ENCODE measurements at regions not wholly inside any gene's neighbourhood (a gene's known extent, or its start where the extent isn't known, plus 50 kb on each side); places are given as distances from the start of the nearest gene placed in this dataset.

GRCh38 chr10:42943025-42943818 is 133.6 kb upstream of the RET start:
- peaks cover 0 to 20% of the 10 kb centered on the region in 2 donors for H3K27me3 Mint-ChIP-seq
- H3K27me3 ChIP-seq (replicated peaks in 1 of 2; ENCODE audit: control insufficient read depth in 2 of 2, extremely low read depth in 1 of 2, insufficient read depth in 2 of 2, low read length in 1 of 2), result peaks cover 0 to 26% of the 10 kb centered on the region in 2 experiments
- no peak overlapping the region for H3K27ac ChIP-seq (ENCODE audit: low read length)
- ChIA-PET CTCF (no interaction called here), POLR2A (no interaction called here)
- no peaks in the 10 kb centered on the region for H3K36me3 Mint-ChIP-seq
- no peaks in the 10 kb centered on the region for H3K4me1 ChIP-seq (ENCODE audit: control insufficient read depth in 1 of 2, extremely low read depth in 1 of 2, insufficient read depth in 2 of 2, low read length in 2 of 2)
- H3K9me3 ChIP-seq, result peaks cover 2% of the 10 kb centered on the region
- H3K4me3 ChIP-seq (ENCODE audit: control insufficient read depth in 1 of 2, extremely low read depth in 1 of 2, low read length in 1 of 2), result no peak overlapping the region
- H3K4me1 Mint-ChIP-seq, result no peaks in the 10 kb centered on the region
- 83% methylated on average over 8 of the region's 9 CpGs for WGBS (ENCODE audit: insufficient coverage)
- DNase-seq, result no peak
- no peaks in the 10 kb centered on the region for H3K36me3 ChIP-seq (ENCODE audit: control insufficient read depth in 2 of 2, extremely low read depth in 1 of 2, insufficient read depth in 1 of 2, low read length in 1 of 2)
- no peak overlapping the region for H3K27ac Mint-ChIP-seq
- H3K9me3 Mint-ChIP-seq, result no peaks in the 10 kb centered on the region
- ATAC-seq (replicated peaks in 1 of 4), result no peak
- H3K4me3 Mint-ChIP-seq, result no peak overlapping the region

DNA sequence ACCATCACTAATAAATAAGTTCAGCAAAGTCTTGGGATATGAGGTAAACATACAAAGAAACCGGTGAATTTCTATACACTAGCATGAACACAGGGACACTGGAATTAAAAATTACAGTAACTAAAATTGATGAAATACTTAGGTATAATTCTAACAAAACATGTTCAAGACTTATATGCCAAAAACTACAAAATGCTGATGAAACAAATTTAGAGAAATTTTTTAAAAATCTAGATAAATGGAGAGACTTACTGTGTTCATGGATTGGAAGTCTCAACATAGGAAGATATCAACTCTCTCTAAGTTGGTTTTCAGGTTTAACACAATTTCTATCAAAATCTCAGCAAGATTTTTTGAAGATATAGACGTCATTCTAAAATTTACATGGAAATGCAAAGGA is 128.8 kb upstream of the RET start:
- ATAC-seq (replicated peaks in 1 of 4) (no peak), DNase-seq (no peak)
- no peak overlapping the region for H3K4me3 ChIP-seq (ENCODE audit: control insufficient read depth in 1 of 2, extremely low read depth in 1 of 2, low read length in 1 of 2)
- H3K9me3 ChIP-seq, result peaks cover 2% of the 10 kb centered on the region
- H3K4me1 Mint-ChIP-seq, result no peaks in the 10 kb centered on the region
- no peak overlapping the region for H3K4me3 Mint-ChIP-seq
- no peak overlapping the region for H3K27ac ChIP-seq (ENCODE audit: low read length)
- ChIA-PET CTCF (no interaction called here), POLR2A (no interaction called here)
- WGBS (ENCODE audit: insufficient coverage), result no CpG with 5 or more reads among the region's 2 CpGs
- H3K4me1 ChIP-seq (ENCODE audit: control insufficient read depth in 1 of 2, extremely low read depth in 1 of 2, insufficient read depth in 2 of 2, low read length in 2 of 2), result no peaks in the 10 kb centered on the region
- H3K27ac Mint-ChIP-seq, result no peak overlapping the region
- H3K27me3 Mint-ChIP-seq, result peaks cover 5 to 15% of the 10 kb centered on the region in 2 donors
- H3K27me3 ChIP-seq (replicated peaks in 1 of 2; ENCODE audit: control insufficient read depth in 2 of 2, extremely low read depth in 1 of 2, insufficient read depth in 2 of 2, low read length in 1 of 2), result peaks cover 0 to 22% of the 10 kb centered on the region in 2 experiments
- H3K9me3 Mint-ChIP-seq, result no peaks in the 10 kb centered on the region
- no peaks in the 10 kb centered on the region for H3K36me3 ChIP-seq (ENCODE audit: control insufficient read depth in 2 of 2, extremely low read depth in 1 of 2, insufficient read depth in 1 of 2, low read length in 1 of 2)
- no peaks in the 10 kb centered on the region for H3K36me3 Mint-ChIP-seq

DNA sequence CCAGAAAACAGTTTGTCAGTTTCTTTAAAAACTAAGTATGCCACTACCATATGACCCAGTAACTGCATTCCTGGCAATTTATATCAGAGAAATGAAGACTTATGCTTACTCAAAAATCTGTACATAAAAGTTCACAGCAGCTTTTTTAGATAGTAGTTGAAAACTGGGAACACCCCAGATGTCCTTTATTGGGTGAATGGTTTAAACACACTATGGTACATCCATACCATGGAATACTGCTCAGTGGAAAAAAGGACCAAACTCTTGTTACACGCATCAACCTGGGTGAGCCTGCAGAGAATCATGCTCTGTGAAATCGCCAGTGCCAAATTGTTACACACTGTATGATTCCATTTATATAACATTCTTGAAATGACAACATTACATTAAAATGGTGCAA is 127.6 kb upstream of the RET start:
- Mint-ChIP-seq H3K4me1 (no peaks in the 10 kb centered on the region), H3K27me3 (peaks cover 5 to 15% of the 10 kb centered on the region in 2 donors), H3K9me3 (no peaks in the 10 kb centered on the region), H3K27ac (no peak overlapping the region), H3K4me3 (no peak overlapping the region), H3K36me3 (no peaks in the 10 kb centered on the region)
- H3K27ac ChIP-seq (ENCODE audit: low read length), result no peak overlapping the region
- ChIA-PET CTCF (interaction anchor here in 1 of 2 donors (0.6 kb wide), 1 partner anchor 519 kb away, joined by 3 read pairs; no protein-coding TSS in a partner anchor), POLR2A (no interaction called here)
- no peaks in the 10 kb centered on the region for H3K36me3 ChIP-seq (ENCODE audit: control insufficient read depth in 2 of 2, extremely low read depth in 1 of 2, insufficient read depth in 1 of 2, low read length in 1 of 2)
- DNase-seq (no peak), ATAC-seq (replicated peaks in 1 of 4) (no peak)
- H3K9me3 ChIP-seq, result peaks cover 2% of the 10 kb centered on the region
- no peaks in the 10 kb centered on the region for H3K4me1 ChIP-seq (ENCODE audit: control insufficient read depth in 1 of 2, extremely low read depth in 1 of 2, insufficient read depth in 2 of 2, low read length in 2 of 2)
- H3K4me3 ChIP-seq (ENCODE audit: control insufficient read depth in 1 of 2, extremely low read depth in 1 of 2, low read length in 1 of 2), result no peak overlapping the region
- WGBS (ENCODE audit: insufficient coverage), result 100% methylated on average over 1 of the region's 2 CpGs
- H3K27me3 ChIP-seq (replicated peaks in 1 of 2; ENCODE audit: control insufficient read depth in 2 of 2, extremely low read depth in 1 of 2, insufficient read depth in 2 of 2, low read length in 1 of 2), result peaks cover 0 to 24% of the 10 kb centered on the region in 2 experiments

GRCh38 chr10:42950606-42951485 is 126.0 kb upstream of the RET start:
- peaks cover 0 to 29% of the 10 kb centered on the region in 2 experiments for H3K27me3 ChIP-seq (replicated peaks in 1 of 2; ENCODE audit: control insufficient read depth in 2 of 2, extremely low read depth in 1 of 2, insufficient read depth in 2 of 2, low read length in 1 of 2)
- no peak overlapping the region for H3K27ac ChIP-seq (ENCODE audit: low read length)
- H3K4me3 ChIP-seq (ENCODE audit: control insufficient read depth in 1 of 2, extremely low read depth in 1 of 2, low read length in 1 of 2), result no peak overlapping the region
- peaks cover 2% of the 10 kb centered on the region for H3K9me3 ChIP-seq
- H3K4me1 ChIP-seq (ENCODE audit: control insufficient read depth in 1 of 2, extremely low read depth in 1 of 2, insufficient read depth in 2 of 2, low read length in 2 of 2), result no peaks in the 10 kb centered on the region
- DNase-seq (peak in 1 of 35 experiments; percentile 1), ATAC-seq (replicated peaks in 1 of 4) (no peak)
- H3K4me3 Mint-ChIP-seq, result no peak overlapping the region
- 79% methylated on average over 22 of the region's 27 CpGs for WGBS (ENCODE audit: insufficient coverage)
- ChIA-PET CTCF (no interaction called here), POLR2A (no interaction called here)
- no peak overlapping the region for H3K27ac Mint-ChIP-seq
- no peaks in the 10 kb centered on the region for H3K9me3 Mint-ChIP-seq
- H3K36me3 Mint-ChIP-seq, result no peaks in the 10 kb centered on the region
- H3K36me3 ChIP-seq (ENCODE audit: control insufficient read depth in 2 of 2, extremely low read depth in 1 of 2, insufficient read depth in 1 of 2, low read length in 1 of 2), result no peaks in the 10 kb centered on the region
- no peaks in the 10 kb centered on the region for H3K4me1 Mint-ChIP-seq
- H3K27me3 Mint-ChIP-seq, result peaks cover 5 to 14% of the 10 kb centered on the region in 2 donors

DNA sequence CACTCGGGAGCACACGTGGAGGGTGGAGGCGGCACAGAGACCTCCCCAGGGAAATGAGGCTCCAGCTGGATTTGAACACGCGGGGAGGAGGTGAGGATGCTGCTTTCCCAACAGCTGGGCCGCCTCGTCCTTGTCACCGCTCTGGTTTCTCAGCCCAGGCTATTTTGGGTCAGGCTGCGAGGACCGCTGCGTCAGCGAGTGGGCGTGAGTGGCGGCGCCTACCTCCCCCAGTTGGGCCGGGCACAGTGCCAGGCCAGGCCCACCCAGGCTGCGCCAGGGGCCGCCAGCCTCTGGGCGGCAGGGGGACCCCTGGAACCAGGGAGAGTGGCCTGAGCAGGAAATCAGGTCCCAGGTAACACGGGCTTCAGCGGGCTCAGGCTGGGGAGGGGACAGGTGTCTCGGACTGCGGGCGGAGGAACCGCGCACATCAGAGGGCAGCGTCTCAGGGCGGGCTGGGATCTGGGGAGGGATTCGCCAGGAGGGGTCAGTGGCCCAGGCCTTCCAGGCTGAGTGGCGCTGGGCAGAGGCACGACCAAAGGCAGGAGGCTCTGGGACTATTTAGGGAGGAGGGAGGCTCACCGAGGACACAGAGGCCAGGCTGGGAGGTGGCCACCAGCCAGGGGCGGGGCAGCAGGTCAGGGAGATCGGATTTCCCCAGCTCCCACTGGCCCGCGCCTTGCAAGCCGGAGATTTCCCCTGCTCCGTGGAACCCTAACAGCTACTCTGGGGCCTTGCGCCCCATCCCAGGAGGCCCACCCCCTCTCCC is 125.2 kb upstream of the RET start:
- peaks cover 2% of the 10 kb centered on the region for H3K9me3 ChIP-seq
- H3K36me3 ChIP-seq (ENCODE audit: control insufficient read depth in 2 of 2, extremely low read depth in 1 of 2, insufficient read depth in 1 of 2, low read length in 1 of 2), result no peaks in the 10 kb centered on the region
- H3K27me3 Mint-ChIP-seq, result peaks cover 5 to 11% of the 10 kb centered on the region in 2 donors
- no peak overlapping the region for H3K27ac ChIP-seq (ENCODE audit: low read length)
- ChIA-PET POLR2A (no interaction called here), CTCF (no interaction called here)
- H3K4me1 Mint-ChIP-seq, result no peaks in the 10 kb centered on the region
- no peaks in the 10 kb centered on the region for H3K36me3 Mint-ChIP-seq
- H3K4me3 ChIP-seq (ENCODE audit: control insufficient read depth in 1 of 2, extremely low read depth in 1 of 2, low read length in 1 of 2), result no peak overlapping the region
- no peak overlapping the region for H3K4me3 Mint-ChIP-seq
- ATAC-seq (replicated peaks in 1 of 4) (no peak), DNase-seq (no peak)
- 70% methylated on average over 36 of the region's 39 CpGs for WGBS (ENCODE audit: insufficient coverage)
- no peaks in the 10 kb centered on the region for H3K4me1 ChIP-seq (ENCODE audit: control insufficient read depth in 1 of 2, extremely low read depth in 1 of 2, insufficient read depth in 2 of 2, low read length in 2 of 2)
- peaks cover 0 to 29% of the 10 kb centered on the region in 2 experiments for H3K27me3 ChIP-seq (replicated peaks in 1 of 2; ENCODE audit: control insufficient read depth in 2 of 2, extremely low read depth in 1 of 2, insufficient read depth in 2 of 2, low read length in 1 of 2)
- no peaks in the 10 kb centered on the region for H3K9me3 Mint-ChIP-seq
- H3K27ac Mint-ChIP-seq, result no peak overlapping the region

DNA sequence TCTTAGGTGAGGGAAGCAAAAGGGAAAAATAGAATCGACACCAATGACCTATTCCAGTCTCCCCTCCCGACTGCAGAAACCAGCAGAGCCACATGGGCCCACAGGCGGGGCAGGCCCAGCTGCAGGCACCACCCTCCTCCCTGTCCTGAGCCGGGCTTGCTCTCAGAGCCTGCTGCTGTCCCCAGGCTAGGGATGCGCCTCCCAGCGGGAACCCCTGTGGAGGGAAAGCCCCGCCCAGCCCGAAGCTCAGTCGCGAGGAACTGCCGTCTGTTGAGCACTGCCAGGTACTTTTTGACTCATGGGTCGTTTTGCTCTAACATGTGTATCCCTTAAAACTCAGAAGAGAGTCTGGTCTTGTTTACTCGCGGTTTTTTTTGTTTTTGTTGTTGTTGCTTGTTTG is 124.5 kb upstream of the RET start:
- POLR2A ChIA-PET, result no interaction called here
- Mint-ChIP-seq H3K4me3 (no peak overlapping the region), H3K36me3 (no peaks in the 10 kb centered on the region), H3K9me3 (no peaks in the 10 kb centered on the region), H3K27ac (no peak overlapping the region), H3K27me3 (peaks cover 5 to 11% of the 10 kb centered on the region in 2 donors), H3K4me1 (no peaks in the 10 kb centered on the region)
- H3K4me1 ChIP-seq (ENCODE audit: control insufficient read depth in 1 of 2, extremely low read depth in 1 of 2, insufficient read depth in 2 of 2, low read length in 2 of 2), result no peaks in the 10 kb centered on the region
- DNase-seq (peak in 1 of 35 experiments; percentile 1), ATAC-seq (replicated peaks in 1 of 4) (no peak)
- H3K27me3 ChIP-seq (replicated peaks in 1 of 2; ENCODE audit: control insufficient read depth in 2 of 2, extremely low read depth in 1 of 2, insufficient read depth in 2 of 2, low read length in 1 of 2), result peaks cover 0 to 29% of the 10 kb centered on the region in 2 experiments
- no peaks in the 10 kb centered on the region for H3K36me3 ChIP-seq (ENCODE audit: control insufficient read depth in 2 of 2, extremely low read depth in 1 of 2, insufficient read depth in 1 of 2, low read length in 1 of 2)
- no peak overlapping the region for H3K27ac ChIP-seq (ENCODE audit: low read length)
- peaks cover 2% of the 10 kb centered on the region for H3K9me3 ChIP-seq
- H3K4me3 ChIP-seq (ENCODE audit: control insufficient read depth in 1 of 2, extremely low read depth in 1 of 2, low read length in 1 of 2), result no peak overlapping the region
- 85% methylated on average over 11 of the region's 14 CpGs for WGBS (ENCODE audit: insufficient coverage)
- CTCF ChIA-PET, result no interaction called here

Measured in T-cell (primary cell).